ENCODE measurements at regions not wholly inside any gene's neighbourhood (a gene's known extent, or its start where the extent isn't known, plus 50 kb on each side); places are given as distances from the start of the nearest gene placed in this dataset.

DNA sequence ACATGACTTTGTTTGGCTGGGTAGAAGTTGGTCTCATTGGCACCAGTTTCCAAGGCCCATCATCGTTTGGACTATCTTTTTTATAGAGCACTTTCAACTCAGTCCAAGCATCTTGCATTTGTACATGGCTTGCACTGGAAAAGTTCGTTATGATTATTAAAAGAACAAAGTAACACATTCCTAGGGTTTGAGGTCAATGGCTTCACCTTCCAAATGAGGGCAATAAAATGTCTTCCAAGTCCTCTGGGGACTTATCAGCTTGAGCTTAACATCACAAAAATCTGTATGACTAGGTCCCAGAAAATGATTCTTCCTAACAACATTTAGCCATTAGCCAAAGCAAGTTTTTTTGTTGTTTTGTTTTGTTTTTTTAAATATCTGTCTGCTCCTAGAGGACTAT, 610.8 kb downstream of the LMO4 start:
- peak; percentile 24 for DNase-seq (ENCODE audit: low read depth)
- TF ChIP-seq, protein P1, sequence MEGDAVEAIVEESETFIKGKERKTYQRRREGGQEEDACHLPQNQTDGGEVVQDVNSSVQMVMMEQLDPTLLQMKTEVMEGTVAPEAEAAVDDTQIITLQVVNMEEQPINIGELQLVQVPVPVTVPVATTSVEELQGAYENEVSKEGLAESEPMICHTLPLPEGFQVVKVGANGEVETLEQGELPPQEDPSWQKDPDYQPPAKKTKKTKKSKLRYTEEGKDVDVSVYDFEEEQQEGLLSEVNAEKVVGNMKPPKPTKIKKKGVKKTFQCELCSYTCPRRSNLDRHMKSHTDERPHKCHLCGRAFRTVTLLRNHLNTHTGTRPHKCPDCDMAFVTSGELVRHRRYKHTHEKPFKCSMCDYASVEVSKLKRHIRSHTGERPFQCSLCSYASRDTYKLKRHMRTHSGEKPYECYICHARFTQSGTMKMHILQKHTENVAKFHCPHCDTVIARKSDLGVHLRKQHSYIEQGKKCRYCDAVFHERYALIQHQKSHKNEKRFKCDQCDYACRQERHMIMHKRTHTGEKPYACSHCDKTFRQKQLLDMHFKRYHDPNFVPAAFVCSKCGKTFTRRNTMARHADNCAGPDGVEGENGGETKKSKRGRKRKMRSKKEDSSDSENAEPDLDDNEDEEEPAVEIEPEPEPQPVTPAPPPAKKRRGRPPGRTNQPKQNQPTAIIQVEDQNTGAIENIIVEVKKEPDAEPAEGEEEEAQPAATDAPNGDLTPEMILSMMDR (conservative IDR thresholded peaks at IDR 0.05; ENCODE audit: control insufficient read depth, insufficient read depth, low read depth, low read length): no peak
- no peak overlapping the region for H3K4me3 ChIP-seq (ENCODE audit: control insufficient read depth, low read depth, low read length)

DNA sequence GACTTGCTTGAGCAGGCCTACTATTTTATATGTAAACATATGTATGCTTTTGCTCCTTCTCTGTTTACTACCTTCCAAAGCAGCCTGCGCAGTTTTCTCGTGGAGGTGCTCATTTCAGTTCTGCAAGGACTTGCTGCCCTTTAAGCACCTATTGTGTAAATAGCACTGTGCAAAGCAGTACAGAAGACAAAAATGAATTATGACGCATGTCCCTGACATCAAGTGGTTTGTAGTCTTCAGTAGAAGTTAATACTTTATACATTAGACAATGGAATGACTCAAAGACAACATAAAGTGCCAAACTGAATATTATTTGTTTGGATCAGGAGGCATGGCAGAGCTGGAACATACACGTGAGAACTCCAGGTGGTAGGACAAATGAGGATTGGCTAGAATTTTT, 611.7 kb downstream of the LMO4 start:
- H3K4me3 ChIP-seq (ENCODE audit: control insufficient read depth, low read depth, low read length): no peak overlapping the region
- no peak for DNase-seq (ENCODE audit: low read depth)
- TF ChIP-seq, protein P1 (conservative IDR thresholded peaks at IDR 0.05; ENCODE audit: control insufficient read depth, insufficient read depth, low read depth, low read length): no peak

DNA sequence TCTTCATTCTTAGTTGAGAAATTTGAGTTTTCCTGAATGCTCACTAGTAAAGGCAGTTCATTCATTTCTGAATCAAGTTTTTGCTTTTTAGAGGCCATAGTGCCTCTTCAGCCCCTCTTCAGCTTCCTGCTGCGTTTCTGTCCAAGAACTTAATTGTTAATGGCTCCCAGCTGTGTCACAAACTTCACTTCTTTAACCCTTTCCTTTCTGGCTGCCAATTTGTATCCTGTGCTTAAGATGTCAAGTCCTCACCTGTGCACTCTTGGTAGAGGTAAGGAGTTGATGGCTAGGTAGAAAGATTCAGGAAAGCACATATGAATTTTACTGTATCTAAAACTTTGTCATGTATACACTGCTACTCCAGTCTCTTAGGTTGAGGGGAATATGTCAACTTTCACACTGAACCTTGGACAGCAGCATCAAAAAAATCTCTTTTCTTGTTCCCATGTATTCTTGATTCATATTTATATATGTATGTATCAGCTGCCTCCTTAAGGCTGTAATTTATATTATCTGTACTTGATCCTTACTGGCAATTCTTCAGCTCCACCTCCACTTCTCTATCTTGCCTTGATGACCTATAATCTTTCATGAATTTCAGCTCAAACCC, 612.8 kb downstream of the LMO4 start:
- TF ChIP-seq, protein P1 (conservative IDR thresholded peaks at IDR 0.05; ENCODE audit: control insufficient read depth, insufficient read depth, low read depth, low read length): no peak
- H3K4me3 ChIP-seq (ENCODE audit: control insufficient read depth, low read depth, low read length): no peak overlapping the region
- no peak for DNase-seq (ENCODE audit: low read depth)

DNA sequence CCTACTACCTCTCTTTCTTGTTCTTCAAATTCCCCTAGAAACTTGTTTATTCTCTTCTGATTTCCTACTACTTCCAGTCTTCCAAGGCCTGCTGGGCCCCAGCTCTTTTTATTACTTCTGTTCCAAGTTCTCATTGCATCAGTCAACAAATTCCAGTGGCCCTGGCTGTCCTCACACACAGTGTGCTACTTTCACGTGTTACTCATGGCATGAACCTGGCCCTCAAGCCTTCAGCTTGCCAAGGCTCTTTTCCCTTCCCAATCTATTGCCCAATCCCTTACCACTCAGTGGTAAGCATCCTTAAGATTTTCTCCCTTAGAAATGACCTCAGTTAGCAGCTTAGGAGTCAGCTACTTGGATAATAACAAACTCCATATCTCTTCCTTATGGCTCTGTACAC, 613.5 kb downstream of the LMO4 start:
- peak; percentile 35 for DNase-seq (ENCODE audit: low read depth)
- H3K4me3 ChIP-seq (ENCODE audit: control insufficient read depth, low read depth, low read length): no peak overlapping the region
- TF ChIP-seq, protein P1 (conservative IDR thresholded peaks at IDR 0.05; ENCODE audit: control insufficient read depth, insufficient read depth, low read depth, low read length): no peak

DNA sequence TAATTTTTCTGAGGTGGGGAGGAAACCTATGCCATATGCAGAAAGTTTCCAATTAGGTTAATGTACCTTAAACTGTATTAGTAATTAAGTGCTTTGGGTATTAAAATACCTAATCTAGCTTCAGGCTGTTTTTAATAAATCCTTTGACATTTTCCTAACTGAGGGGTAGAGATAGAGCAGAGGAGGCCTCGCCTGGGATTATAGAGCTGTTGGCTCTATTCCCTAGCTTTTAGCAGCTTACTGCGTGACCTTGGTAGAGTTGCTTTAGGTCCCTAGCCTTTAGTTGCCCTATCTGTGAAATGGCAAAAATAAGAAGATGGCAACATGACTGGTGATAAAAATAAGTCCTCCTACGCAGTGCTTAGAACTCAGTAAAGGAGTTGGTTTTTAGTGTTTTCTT, 621.0 kb downstream of the LMO4 start:
- DNase-seq (ENCODE audit: low read depth): no peak
- TF ChIP-seq, protein P1 (conservative IDR thresholded peaks at IDR 0.05; ENCODE audit: control insufficient read depth, insufficient read depth, low read depth, low read length): no peak
- no peak overlapping the region for H3K4me3 ChIP-seq (ENCODE audit: control insufficient read depth, low read depth, low read length)

DNA sequence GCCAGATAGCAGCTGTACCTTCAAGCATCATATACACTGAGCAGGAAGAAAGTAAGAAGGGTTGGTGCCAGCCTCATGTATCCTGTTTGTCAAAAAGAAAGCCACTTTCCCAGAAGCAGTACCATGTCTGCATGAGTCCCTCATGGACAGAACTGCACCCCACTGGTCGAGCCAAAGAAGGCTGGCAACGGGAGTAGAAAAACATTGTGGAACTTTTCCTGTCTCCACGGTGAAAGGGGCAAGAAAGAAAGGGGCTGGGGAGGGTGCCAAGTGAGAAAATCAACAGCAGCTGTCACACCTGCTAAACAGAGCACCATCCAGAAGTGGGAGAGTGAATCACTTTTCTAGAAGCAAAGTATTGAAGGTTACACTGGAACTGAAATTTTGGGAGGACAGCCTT, 621.7 kb downstream of the LMO4 start:
- no peak for DNase-seq (ENCODE audit: low read depth)
- TF ChIP-seq, protein P1 (conservative IDR thresholded peaks at IDR 0.05; ENCODE audit: control insufficient read depth, insufficient read depth, low read depth, low read length): no peak
- no peak overlapping the region for H3K4me3 ChIP-seq (ENCODE audit: control insufficient read depth, low read depth, low read length)

DNA sequence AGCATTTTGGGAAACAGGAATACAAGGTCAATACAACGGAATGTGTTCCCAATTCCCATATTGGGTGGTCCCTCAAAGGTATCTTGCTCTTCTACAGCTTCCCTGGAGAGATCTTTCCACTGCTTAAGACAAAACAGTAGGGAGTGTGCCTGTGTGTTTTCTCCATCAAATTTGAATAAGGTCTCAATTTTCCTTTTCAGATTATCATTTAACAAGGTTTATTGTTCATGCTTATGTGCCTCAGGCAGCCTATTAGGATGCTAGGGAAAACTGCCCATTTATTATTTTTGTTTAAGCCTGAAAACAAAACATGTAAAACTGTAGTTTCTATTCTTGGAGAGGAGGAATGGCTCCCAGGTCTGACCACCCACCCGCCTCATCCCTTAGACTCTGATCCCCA, 622.7 kb downstream of the LMO4 start:
- TF ChIP-seq, protein P1 (conservative IDR thresholded peaks at IDR 0.05; ENCODE audit: control insufficient read depth, insufficient read depth, low read depth, low read length): no peak
- no peak overlapping the region for H3K4me3 ChIP-seq (ENCODE audit: control insufficient read depth, low read depth, low read length)
- no peak for DNase-seq (ENCODE audit: low read depth)

Measured in fibroblast of mammary gland (primary cell).